ENCODE measurements at regions not wholly inside any gene's neighbourhood (a gene's known extent, or its start where the extent isn't known, plus 50 kb on each side); places are given as distances from the start of the nearest gene placed in this dataset.

DNA sequence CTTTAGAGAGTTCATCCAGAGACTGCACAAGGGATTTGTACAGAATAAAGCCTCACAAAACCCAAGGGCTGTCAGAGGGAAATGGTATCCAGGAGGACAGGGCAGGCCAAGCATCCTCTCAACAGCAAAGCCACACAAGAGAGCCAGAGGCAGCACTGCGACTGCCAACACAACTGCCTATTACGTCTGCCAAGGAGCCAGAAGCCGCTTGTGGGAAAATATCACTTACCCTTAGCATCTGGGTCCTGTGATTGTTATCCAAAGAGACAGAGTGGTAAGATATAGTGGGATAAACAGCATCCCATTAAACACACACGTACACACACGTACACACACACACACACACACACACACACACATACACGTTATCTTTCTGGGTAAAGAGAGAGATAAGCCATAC is 618.3 kb upstream of the AGTR1 start:
- no peak for TF ChIP-seq CTCF (IDR thresholded peaks at IDR 0.05 in 2 of 3, conservative IDR thresholded peaks at IDR 0.05 in 1 of 3; ENCODE audit: control insufficient read depth in 2 of 3, extremely low read depth in 1 of 3, insufficient read depth in 1 of 3, low read depth in 3 of 3, low read length in 3 of 3)
- TF ChIP-seq MYC (IDR thresholded peaks at IDR 0.05; ENCODE audit: insufficient read depth, insufficient read length, insufficient replicate concordance, low read length, severe bottlenecking): no peak
- TF ChIP-seq TCF12 (IDR thresholded peaks at IDR 0.05; ENCODE audit: low read depth, low read length): no peak
- TF ChIP-seq SMAD1 (IDR thresholded peaks at IDR 0.05; ENCODE audit: low read depth, partially characterized antibody): no peak
- TF ChIP-seq SREBF1 (IDR thresholded peaks at IDR 0.05; ENCODE audit: low read length): no peak
- TF ChIP-seq, protein P1, sequence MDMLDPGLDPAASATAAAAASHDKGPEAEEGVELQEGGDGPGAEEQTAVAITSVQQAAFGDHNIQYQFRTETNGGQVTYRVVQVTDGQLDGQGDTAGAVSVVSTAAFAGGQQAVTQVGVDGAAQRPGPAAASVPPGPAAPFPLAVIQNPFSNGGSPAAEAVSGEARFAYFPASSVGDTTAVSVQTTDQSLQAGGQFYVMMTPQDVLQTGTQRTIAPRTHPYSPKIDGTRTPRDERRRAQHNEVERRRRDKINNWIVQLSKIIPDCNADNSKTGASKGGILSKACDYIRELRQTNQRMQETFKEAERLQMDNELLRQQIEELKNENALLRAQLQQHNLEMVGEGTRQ (IDR thresholded peaks at IDR 0.05; ENCODE audit: borderline replicate concordance, low read depth, low read length): no peak
